ENCODE measurements at regions not wholly inside any gene's neighbourhood (a gene's known extent, or its start where the extent isn't known, plus 50 kb on each side); places are given as distances from the start of the nearest gene placed in this dataset.

DNA sequence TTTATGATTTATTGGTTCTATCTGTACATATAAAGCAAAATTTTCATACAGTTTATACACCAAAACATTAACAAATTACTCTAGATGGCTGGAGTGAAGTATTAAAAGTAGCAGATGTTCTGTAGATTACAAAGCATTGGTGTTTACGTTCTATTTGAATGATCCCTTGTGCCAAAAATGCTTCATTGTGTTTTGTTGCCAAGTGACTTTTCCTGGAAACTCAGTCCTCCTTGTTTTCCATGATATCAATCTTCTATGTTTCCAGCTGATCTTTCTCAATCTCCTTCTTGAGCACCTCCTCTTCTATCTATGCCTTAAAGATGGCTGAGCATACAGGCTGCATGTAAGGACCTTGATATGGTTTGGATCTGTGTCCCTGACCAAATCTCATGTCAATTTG lies 263.6 kb upstream of the CTSO start:
- DNase-seq = no peak

DNA sequence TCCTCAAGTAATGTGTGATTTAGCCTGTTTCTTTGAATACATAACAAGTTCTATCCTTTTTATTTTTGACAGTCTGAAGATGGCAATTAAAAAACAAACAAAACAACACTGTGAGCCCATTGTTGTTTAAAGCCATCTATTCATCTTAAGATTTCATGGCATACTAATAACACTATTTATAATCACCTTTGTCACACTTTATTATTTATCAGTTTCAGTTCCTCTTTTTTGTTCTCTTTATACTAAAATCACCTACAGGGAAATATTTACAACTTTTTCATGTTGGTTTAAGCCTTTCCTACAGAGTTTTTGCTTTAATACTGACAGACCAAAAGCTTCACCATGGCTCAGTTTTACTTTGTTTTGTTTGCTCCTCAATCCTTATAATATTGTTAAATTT lies 247.4 kb upstream of the CTSO start:
- DNase-seq = no peak

DNA sequence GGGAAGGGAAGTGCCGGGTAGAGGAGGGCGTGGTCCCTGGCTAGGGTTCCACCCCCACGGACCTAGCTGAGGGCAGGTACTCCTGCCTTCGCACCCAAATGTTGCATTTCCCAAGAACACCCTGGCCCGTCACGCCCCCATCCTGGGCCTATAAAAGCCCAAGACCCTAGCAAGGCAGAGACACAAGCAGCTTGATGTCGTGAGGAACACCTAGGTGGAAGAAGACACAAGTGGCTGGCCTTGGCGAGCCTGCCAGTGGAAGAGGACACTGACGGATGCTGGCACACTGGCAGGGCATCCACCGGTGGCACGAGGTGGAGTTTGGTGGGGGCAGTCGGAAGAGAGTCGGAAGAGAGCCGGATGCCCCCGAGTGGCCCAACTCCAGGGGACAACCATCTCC lies 244.8 kb upstream of the CTSO start:
- no peak for DNase-seq

DNA sequence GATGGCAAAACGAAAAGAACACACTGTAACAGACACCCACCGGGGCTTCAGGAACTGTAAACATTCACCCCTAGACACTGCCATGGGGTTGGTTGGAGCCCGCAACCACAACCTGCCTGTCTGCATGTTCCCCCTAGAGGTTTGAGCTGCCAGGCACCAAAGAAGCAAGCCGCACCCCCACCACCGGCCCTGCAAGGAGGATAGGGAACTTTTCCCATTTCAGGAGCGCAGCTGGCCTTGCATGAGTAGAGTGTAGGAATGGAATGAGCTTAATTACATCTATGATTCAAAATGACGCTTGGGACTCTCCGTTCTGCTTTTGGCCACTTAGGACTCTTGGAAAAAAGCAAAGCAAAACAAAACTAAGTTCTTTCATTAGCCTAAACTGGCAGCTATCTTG lies 243.6 kb upstream of the CTSO start:
- no peak for DNase-seq

DNA sequence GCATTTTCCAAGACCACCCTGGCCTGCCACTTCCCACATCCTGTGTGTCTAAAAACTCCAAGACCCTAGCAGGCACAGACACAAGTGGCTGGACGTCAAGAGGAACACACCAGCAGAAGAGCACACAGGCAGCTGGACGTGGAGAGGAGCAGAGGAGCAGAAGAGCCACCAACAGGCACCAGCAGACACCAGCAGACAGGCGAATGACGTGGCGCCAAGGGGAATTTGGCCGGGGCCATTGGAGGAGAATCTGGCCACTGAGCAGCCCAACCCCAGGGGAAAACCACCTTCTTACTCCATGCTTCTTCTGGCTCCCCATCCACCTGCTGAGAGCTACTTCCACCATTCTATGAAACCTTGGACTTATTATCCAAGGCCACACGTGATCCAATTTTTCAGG lies 243.1 kb upstream of the CTSO start:
- DNase-seq = no peak

DNA sequence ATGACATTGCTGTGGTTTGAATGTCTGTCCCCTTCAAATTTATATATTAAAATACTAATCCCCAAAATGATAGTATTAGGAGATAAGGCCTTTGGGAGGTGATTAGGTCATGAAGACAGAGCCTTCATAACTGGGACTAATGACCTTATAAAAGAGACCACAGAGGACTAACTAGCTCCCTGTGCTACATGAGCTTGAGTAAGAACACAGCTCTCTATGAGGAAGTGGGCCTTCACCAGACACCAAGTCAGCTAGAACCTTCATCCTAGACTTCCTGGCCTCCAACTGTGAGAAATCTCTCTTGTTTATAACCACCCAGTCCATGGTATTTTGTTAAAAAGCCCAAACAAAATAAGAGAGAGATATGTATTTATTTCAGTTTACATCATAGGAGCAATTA lies 242.2 kb upstream of the CTSO start:
- DNase-seq = no peak

DNA sequence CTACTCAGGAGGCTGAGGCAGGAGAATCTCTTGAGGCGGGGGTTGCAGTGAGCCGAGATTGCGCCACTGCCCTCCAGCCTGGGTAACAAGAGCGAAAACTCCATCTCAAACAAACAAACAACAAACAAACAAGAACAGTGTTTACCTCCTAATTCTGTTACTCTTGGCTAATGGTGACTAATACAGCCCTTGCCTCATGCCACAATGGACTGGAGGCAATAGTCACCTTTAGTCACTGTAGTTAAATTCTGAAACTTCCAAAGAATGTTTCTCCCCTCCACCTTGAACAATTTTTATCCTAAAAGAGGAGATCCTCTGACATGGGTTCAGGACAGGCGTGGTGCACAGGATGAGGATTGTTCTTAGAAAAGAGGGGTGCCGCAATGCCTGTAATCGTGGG lies 241.2 kb upstream of the CTSO start:
- no peak for DNase-seq

DNA sequence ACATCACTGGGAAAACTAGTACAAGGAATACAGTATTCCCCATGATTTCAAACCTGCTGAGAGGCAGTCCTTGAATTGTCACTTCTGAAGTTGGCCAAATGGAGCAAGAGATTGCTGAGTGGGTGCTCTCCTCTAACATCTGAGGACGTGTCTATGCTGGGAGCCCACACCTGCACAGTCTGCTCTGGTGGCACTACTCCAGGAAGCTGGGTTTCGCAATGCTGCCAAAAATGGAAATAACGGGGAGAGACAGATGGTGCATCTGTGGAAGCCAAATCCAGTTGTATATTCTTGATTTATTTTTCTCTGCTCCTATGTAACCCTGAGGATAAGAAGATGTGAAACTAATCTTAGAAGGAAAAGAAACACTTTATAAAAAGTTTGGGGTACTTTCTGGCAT lies 240.1 kb upstream of the CTSO start:
- DNase-seq = no peak

DNA sequence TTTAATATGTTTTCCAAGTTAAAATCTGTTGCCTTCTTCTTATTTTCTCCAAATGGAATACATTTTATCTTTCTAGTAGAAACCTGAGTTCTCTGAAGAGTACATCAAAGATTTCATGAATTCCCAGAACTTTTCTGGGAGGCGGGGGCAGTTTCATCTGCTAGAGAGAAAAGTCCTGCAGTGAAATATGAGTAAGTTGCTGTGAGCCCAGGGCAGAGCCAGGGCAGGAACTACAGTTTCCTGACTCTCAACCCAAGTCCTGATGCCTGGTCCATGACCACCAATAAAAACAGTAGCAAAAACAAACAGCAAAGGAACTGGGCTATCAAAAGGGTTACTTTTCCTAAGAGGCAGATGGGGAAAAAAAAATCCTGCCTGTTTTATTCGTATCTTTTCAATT lies 239.4 kb upstream of the CTSO start:
- no peak for DNase-seq

DNA sequence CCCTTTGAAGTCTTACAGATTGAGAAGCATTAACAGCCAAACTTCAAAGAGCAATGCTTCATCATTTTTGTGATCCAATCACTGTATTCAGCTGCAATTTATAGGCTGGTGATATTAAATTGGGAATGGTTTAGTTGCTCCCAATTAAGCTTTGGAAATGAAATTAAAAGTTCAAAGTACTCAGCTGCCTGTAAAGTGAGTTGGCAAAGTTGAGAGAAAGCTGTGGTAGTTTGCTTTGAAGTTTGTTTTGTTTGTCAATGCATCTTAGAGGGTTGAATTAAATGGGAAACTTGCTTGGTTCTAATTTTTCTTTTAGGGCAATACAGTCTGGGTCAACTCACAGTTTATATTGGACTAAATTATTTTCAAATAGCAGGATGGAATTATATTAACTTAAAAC lies 238.4 kb upstream of the CTSO start:
- no peak for DNase-seq

DNA sequence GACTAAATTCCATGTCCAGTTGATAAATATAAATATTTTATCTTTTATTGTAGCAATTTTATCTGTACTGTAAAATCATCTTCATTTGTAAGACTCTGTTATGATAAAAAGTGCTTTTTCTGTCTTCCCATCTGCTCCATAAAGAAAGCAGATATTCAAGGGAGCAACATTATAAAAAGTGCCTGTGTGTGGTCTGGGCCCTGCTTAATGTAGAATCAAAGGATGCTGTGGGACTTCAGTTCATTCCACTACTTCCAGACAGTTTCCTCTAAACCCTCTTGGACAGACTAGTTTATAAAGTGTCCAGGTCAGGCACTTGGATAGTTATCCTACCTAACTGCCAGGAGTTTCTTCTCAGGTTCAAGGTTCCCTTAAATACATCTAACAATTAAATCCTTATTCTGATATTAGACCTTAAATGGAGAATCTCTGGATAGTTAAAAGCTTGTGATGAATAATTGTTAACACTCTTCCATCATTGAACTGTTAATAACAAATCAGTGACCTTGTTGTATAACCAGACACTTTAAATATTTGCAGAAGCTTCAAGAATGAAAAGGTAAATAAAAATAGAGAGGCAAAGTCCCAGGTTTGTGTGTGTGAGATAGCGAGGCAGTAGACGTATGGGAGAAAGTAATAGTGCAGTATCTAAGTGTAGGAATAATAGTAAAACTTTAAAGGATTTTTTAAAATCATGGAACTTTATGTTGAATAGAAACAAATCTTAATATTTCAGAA lies 237.5 kb upstream of the CTSO start:
- no peak for DNase-seq

DNA sequence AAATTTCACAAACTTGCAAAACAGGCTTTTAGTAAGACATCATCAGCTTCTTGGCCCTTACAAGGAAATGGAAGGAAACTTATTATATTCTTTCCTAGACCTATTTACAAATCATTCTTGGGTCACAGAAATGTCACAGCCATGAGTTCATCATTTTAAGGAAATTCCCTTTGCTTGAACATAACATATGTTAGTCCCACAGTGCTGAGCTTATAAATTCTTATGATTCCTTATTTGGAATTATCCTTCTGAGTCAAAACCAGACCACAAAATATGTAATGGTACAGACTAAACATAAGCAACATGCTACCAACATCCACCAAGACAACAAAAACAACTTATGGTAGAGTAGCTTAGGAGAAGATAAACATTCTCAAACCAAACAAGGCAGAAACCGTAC lies 236.9 kb upstream of the CTSO start:
- DNase-seq = no peak

DNA sequence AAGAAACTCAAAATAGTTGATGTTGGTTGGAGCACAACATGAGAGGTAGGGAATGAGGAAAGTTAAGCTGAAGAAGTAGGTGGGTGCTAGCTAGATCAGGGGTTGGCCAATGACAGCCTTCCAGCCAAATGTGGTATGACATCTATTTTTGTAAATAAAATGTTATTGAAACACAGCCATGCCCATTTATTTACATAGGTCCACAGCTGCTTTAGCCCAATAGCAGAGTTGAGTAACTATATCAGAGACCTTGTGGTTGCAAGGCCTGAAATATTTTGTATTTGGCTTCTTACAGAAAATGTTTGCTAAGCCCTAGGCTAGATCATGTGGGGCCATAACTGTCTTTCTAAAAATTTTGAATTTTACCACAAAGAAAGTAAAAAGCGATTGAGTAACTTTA lies 234.9 kb upstream of the CTSO start:
- no peak for DNase-seq

DNA sequence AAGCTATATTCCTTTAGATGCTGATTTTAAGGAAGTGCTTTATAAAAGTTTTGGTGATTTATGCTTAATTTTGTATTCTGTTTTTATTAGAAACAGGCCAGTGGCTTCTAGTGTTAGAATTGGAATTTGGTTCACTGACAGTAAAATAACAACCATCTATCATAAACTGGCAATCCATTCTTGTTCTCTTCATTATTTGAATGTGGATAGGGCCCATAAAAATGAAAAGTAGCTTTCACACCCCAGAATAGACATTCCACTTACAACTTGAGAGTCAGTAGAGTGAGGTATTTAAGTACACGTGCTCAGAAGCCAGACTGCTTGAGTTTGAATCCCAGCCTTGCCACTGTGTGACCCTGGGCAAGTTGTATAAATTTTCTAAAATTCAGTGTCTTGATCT lies 232.4 kb upstream of the CTSO start:
- DNase-seq = no peak

DNA sequence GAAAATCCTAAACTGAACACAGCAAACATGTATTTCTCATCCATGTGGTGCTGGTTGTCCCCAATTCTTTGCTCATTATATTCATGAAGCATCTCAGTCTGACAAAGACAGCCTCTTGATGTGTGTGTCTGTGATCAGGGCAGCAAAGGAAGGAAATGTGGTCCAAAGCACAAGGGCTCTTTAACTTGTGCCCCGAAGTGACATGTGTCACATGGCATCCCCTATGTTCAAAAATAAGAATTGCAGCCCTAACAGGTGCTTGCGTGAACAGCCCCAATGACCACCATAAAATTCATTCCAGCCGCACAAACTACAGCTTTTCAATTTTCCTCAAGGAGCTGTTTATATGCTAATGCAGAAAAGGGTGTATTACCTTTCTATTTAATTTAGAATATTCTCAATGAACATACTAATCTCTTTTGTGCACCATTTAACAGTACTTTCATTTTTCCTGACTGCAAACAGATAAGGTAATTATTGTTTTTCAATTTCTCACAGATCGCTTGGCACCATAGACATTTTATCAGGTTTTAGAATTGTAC lies 231.9 kb upstream of the CTSO start:
- DNase-seq = no peak

DNA sequence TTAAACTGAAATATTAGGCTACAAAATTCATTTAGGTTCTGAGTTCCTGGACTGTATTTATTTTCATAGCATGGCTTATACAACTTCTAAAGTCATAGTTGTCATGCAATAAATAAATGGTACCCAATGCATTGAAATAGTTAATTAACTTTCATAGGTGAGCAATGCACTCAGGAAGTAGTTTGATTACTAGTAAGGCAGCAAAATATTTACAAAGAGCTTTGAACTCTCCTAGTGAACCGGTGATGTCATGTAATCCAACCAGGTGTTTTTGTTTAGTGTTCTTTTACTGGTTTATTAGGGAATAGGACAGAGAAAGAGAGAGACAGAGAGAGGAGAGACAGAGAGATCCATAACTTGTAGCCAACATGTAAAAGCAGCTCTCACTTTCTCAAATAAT lies 228.6 kb upstream of the CTSO start:
- no peak for DNase-seq

DNA sequence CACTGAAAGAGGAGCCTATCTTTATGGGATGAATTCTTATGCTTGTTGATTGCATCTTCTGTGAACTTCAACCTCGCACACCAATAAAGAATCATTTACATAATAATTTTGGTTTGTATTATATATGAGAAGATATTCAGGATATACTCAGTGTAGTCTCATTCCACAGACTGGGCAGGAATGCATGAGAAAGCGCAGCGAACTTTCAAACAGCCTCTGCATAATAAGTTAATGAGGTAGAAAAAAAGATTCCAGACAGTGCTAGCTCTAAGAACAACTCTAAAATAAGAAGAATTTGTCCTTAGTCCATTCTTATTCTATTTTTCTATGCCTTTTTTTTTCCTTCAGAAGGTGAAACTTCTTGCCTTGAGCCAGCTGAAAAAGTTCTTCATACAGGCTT lies 224.3 kb upstream of the CTSO start:
- DNase-seq = no peak

DNA sequence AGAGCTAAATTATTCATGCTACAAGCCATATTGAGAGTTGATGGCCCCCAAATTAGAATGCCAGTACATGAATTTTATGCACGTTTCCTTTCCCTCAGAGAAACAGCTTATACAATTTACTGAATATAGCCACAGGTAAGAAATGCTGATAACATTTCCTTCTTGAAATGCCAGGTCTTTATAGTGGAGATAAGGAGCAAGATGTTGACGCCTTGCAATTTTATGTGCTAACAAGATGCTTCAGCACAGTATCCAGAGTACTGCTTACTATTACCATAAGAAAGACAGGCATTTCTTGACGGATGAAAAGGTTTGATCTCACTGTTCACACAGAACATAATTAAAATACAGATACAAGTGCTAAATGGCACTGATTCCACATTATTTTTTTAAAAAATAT lies 223.2 kb upstream of the CTSO start:
- no peak for DNase-seq

DNA sequence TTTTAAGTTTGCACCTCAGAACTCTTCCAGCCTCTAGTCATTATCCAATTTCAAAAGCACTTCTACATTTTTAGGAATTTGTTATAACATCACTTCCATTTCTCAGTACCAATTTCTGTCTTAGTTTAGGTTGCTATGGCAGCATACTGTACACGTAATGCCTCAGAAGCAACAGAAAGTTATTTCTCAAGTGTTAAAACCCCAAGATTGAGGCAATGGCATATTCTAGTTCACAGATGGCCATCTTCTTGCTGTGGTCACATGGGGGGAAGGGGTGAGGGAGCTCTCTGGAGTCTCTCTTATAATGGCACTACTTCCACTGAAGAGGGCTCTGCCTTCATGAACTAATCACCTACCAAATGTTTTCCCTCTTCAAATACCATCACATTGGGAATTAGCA lies 220.3 kb upstream of the CTSO start:
- no peak for DNase-seq

DNA sequence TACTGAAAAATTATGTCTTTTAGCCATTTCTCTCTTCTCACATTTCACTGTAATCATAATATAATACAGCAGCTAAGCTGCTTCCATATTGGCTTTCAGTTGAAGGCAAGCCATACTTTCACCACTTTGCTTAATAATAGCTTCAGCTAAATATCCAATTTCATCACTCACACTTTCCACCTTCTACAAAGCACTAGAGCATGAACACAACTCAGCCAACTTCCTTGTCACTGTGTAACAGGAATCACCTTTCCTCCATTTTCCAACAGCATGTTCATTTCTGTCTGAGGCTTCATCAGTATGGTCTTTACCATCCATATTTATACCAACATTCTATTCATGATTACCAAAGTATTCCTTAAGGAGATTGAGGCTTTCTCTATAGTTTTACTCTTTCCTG lies 219.8 kb upstream of the CTSO start:
- DNase-seq = no peak

DNA sequence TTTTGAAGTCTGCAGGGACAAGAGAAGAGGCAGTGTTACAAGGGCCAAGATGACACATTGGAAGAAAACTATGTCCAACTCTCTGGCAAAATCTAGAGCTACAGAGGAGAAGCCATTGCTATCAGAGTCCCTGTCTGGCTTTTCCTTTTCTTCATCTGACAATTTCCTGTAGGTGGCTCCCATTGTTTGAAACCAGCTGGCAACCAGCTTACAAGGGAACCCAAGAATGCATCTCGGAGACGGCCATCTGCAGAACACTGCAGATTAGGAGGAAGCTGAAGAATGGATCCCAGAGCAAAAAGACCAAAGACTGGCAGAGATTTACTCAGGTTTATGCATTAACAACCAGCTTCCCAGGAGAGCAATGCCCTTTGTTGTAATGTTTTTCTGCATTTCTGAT lies 216.2 kb upstream of the CTSO start:
- DNase-seq = no peak

DNA sequence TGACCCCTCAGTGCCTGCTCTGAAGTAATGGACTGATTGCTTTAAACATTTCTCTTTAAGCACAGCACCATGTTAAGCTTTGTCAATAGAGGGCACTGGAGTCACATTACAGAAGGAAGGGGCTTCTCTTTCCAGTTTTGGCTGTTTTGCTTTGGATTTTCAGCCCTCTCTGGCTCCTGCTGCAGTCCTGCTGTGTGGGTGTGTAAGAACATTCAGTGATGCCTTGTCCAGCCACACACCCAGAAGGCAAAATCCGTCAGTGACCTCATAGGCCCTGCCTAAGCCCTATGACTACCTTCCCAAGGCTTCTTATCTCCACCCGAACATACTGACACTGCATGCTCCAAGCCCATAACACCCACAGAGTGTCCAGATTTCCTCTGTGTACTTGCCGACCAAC lies 215.3 kb upstream of the CTSO start:
- DNase-seq = no peak

DNA sequence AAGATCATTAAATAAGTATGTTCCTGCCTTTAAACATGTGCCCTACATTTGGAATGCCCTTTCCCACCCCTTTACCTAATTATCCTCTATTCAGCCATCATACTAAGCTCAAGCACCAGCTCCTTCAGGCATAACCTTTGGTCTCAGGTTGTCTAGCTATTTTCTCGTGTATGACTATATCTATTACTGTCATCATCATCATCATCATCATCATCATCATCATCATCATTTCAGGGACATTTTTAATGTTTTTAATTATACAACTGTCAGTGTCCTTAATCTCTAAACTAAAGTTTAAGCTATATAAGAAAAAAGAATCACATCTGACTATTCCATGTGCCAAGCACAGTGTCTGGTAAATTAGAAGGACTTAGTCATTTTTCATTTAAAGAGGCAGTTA lies 214.6 kb upstream of the CTSO start:
- DNase-seq = no peak

DNA sequence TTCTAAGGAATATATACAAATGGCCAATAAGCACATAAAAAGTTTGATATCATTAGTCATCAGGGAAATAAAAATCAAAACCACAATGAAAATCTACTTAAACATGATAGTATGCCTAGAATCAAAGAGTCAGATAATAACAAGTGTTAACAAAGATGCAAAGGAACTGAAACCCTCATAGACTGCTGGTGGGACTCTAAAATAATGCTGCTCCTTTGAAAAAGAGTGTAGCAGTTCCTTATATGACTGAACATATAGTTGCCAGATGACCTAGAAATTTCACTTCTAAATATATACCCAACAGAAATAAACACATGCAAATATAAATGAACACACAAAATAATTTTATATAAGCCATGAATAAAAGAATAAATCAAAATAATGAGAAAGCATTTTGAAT lies 205.1 kb upstream of the CTSO start:
- DNase-seq = no peak

DNA sequence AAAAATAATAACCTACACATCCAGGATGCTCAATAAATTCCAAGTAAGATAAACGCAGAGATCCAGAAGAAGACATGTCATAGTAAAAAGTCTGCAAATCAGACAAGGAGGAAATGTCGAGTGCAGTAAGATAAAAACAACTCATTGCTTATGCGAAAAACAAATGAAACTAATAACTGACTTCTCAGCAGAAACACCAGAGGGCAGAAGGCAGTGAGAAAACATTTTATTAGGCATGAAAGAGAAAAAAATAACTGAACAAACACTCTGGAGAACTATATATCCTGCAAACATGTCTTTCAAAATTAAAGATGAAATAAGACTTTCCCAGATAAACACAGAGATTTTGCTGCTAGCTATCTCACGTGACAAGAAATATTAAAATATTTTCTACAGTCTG lies 201.3 kb upstream of the CTSO start:
- no peak for DNase-seq

DNA sequence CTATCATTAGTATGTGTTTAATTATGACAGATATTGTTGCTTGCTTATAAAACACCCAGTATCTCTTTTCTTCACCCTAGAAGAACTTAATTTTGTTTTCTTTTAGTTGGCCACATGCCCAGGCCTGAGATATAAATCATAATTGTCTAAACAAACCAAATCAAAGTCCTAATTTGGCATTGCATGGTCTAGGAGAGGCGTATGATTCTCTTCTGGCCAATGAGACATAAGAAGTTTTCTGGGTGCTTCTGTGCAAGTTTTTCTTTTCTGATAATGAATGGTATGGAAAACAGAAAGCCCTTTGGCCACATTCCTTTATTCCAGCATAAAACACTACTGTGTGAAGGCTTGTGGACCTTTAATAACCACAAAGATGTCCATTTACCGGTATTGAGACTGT lies 192.9 kb upstream of the CTSO start:
- DNase-seq = no peak
